ENCODE measurements at regions not wholly inside any gene's neighbourhood (a gene's known extent, or its start where the extent isn't known, plus 50 kb on each side); places are given as distances from the start of the nearest gene placed in this dataset.

DNA sequence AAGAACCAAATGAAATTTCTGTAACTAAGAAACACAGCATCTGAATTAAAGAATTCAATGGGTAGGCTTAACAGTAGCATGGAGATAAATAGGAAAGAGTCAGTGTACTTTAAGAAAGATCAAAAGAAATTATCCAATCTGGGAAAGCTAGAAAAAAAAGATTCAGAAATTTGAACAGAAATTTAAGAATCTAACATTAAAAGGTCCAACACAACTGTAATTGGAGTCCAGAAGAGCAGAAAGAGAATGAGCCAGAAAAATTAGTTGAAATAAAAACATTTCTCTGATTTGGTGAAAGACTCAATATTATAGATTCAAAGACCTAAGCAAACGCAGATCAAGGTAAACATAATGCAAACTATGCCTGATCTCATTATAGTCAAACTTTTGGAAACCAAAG is 187.1 kb downstream of the C3orf38 start:
- TF ChIP-seq POLR2A (IDR thresholded peaks at IDR 0.05; ENCODE audit: control extremely low read depth in 1 of 2, low read depth in 2 of 2, low read length in 2 of 2), result no peak
- TF ChIP-seq, protein P1, sequence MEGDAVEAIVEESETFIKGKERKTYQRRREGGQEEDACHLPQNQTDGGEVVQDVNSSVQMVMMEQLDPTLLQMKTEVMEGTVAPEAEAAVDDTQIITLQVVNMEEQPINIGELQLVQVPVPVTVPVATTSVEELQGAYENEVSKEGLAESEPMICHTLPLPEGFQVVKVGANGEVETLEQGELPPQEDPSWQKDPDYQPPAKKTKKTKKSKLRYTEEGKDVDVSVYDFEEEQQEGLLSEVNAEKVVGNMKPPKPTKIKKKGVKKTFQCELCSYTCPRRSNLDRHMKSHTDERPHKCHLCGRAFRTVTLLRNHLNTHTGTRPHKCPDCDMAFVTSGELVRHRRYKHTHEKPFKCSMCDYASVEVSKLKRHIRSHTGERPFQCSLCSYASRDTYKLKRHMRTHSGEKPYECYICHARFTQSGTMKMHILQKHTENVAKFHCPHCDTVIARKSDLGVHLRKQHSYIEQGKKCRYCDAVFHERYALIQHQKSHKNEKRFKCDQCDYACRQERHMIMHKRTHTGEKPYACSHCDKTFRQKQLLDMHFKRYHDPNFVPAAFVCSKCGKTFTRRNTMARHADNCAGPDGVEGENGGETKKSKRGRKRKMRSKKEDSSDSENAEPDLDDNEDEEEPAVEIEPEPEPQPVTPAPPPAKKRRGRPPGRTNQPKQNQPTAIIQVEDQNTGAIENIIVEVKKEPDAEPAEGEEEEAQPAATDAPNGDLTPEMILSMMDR (IDR thresholded peaks at IDR 0.05; ENCODE audit: control extremely low read depth in 1 of 3, insufficient read depth in 1 of 3, low read depth in 1 of 3, low read length in 3 of 3), result no peak
- no peak for TF ChIP-seq CBX8 (IDR thresholded peaks at IDR 0.05; ENCODE audit: borderline replicate concordance, low read depth, low read length)
- TF ChIP-seq TEAD4 (IDR thresholded peaks at IDR 0.05; ENCODE audit: low read depth, low read length), result no peak
- no peak for TF ChIP-seq CHD2 (IDR thresholded peaks at IDR 0.05; ENCODE audit: low read length)
- no peak for TF ChIP-seq RNF2 (IDR thresholded peaks at IDR 0.05; ENCODE audit: borderline replicate concordance, low read depth, low read length, missing control alignments, poor library complexity, severe bottlenecking)
- TF ChIP-seq SP1 (IDR thresholded peaks at IDR 0.05; ENCODE audit: low read depth, low read length), result no peak
- TF ChIP-seq TAF7 (optimal IDR thresholded peaks at IDR 0.05; ENCODE audit: borderline replicate concordance, low read depth, low read length), result no peak
- no peak for TF ChIP-seq HDAC6 (IDR thresholded peaks at IDR 0.05; ENCODE audit: low read depth, low read length)
- TF ChIP-seq RFX5 (IDR thresholded peaks at IDR 0.05; ENCODE audit: borderline replicate concordance, low read depth, low read length), result no peak
- TF ChIP-seq TAF1 (IDR thresholded peaks at IDR 0.05; ENCODE audit: low read depth, low read length), result no peak
- TF ChIP-seq POLR2AphosphoS5 (IDR thresholded peaks at IDR 0.05; ENCODE audit: low read depth, low read length), result no peak
- TF ChIP-seq EZH2 (IDR thresholded peaks at IDR 0.05; ENCODE audit: low read depth, low read length, severe bottlenecking), result no peak

Data from H1 (cell line).